Skeletal muscle tissue (tissue), 3 donors: ENCODE measurements at regions not wholly inside any gene's neighbourhood (a gene's known extent, or its start where the extent isn't known, plus 50 kb on each side); places are given as distances from the start of the nearest gene placed in this dataset.
"Not testable (repeated sequence)": the region's sequence is repeated elsewhere in the genome, so short reads cannot be mapped to it uniquely, and the experiment has no call there.

ENCODE experiments used
- H3K27ac ChIP-seq: one replicate; pipeline ENCODE4 v1.7.0; 2013; ENCODE audit warnings: mild to moderate bottlenecking, low read depth, low read length, inconsistent platforms
- H3K27me3 ChIP-seq, 3 donors: one replicate each; pipeline ENCODE4 v1.7.0; 2013; ENCODE audit warnings: low read length in 3 of 3; ENCODE audit not compliant: control insufficient read depth in 3 of 3, insufficient read depth in 3 of 3
- H3K36me3 ChIP-seq, 3 donors: one replicate each; pipeline ENCODE4 v1.7.0; 2013; ENCODE audit warnings: low read length in 3 of 3; ENCODE audit not compliant: control insufficient read depth in 3 of 3, insufficient read depth in 3 of 3
- H3K4me1 ChIP-seq, 3 donors: one replicate each; pipeline ENCODE4 v1.7.0; 2013; ENCODE audit warnings: low read length in 3 of 3, mild to moderate bottlenecking in 3 of 3; ENCODE audit not compliant: control insufficient read depth in 3 of 3, insufficient read depth in 3 of 3
- H3K4me3 ChIP-seq, 3 donors: one replicate each; pipeline ENCODE4 v1.7.0; 2013; ENCODE audit warnings: low read length in 3 of 3
- H3K9ac ChIP-seq, 3 donors: one replicate each; pipeline ENCODE4 v1.7.0; 2013; ENCODE audit warnings: low read length in 3 of 3, mild to moderate bottlenecking in 3 of 3, moderate library complexity in 2 of 3, low read depth in 1 of 3
- H3K9me3 ChIP-seq, 3 donors: one replicate each; pipeline ENCODE4 v1.7.0; 2013; ENCODE audit warnings: low read length in 3 of 3; ENCODE audit not compliant: control insufficient read depth in 3 of 3
- donor health status: Osteomylitis.

GRCh38 chr20:1818895-1819294 lies 76.3 kb upstream of the SIRPA start:
- Histone ChIP-seq H3K9me3 (peaks cover 0 to 5% (median 4%) of the 10 kb centered on the region in 3 donors), H3K4me3 (no peak overlapping the region), H3K9ac (peak overlapping the region in 1 of 3 donors; percentile 28), H3K27me3 (no peaks in the 10 kb centered on the region), H3K36me3 (no peaks in the 10 kb centered on the region), H3K4me1 (peaks cover 32 to 47% (median 47%) of the 10 kb centered on the region in 3 donors), H3K27ac (peak overlapping the region; percentile 64)

GRCh38 chr20:1818247-1818840 lies 76.9 kb upstream of the SIRPA start:
- Histone ChIP-seq H3K4me1 (peaks cover 34 to 52% (median 51%) of the 10 kb centered on the region in 3 donors), H3K4me3 (no peak overlapping the region), H3K27me3 (no peaks in the 10 kb centered on the region), H3K9me3 (peaks cover 0 to 4% (median 4%) of the 10 kb centered on the region in 3 donors), H3K36me3 (no peaks in the 10 kb centered on the region), H3K27ac (peak overlapping the region; percentile 64), H3K9ac (peak overlapping the region in 1 of 3 donors; percentile 33)

GRCh38 chr20:1817577-1818211 lies 77.5 kb upstream of the SIRPA start:
- Histone ChIP-seq H3K9me3 (peaks cover 0 to 3% (median 0%) of the 10 kb centered on the region in 3 donors), H3K27ac (no peak overlapping the region), H3K4me3 (no peak overlapping the region), H3K9ac (peak overlapping the region in 1 of 3 donors; percentile 33), H3K27me3 (no peaks in the 10 kb centered on the region), H3K4me1 (peaks cover 40 to 54% (median 53%) of the 10 kb centered on the region in 3 donors), H3K36me3 (no peaks in the 10 kb centered on the region)

GRCh38 chr20:1816384-1817381 lies 78.5 kb upstream of the SIRPA start:
- Histone ChIP-seq H3K9me3 (no peaks in the 10 kb centered on the region), H3K4me3 (peak overlapping the region in 2 of 3 donors; percentile 6 to 23), H3K27me3 (no peaks in the 10 kb centered on the region), H3K27ac (peak overlapping the region; percentile 54), H3K9ac (peak overlapping the region in 1 of 3 donors; percentile 62), H3K36me3 (no peaks in the 10 kb centered on the region), H3K4me1 (peaks cover 44 to 62% (median 61%) of the 10 kb centered on the region in 3 donors)

GRCh38 chr20:1815502-1816085 lies 79.6 kb upstream of the SIRPA start:
- no peaks in the 10 kb centered on the region for H3K9me3 ChIP-seq
- peaks cover 52 to 72% (median 69%) of the 10 kb centered on the region in 3 donors for H3K4me1 ChIP-seq
- no peak overlapping the region for H3K4me3 ChIP-seq
- H3K36me3 ChIP-seq = no peaks in the 10 kb centered on the region
- H3K27me3 ChIP-seq = no peaks in the 10 kb centered on the region
- H3K27ac ChIP-seq = peak overlapping the region; percentile 54
- no peak overlapping the region for H3K9ac ChIP-seq

GRCh38 chr20:1814861-1815260 lies 80.3 kb upstream of the SIRPA start:
- not testable (repeated sequence) for H3K9ac ChIP-seq, H3K36me3 ChIP-seq, H3K9me3 ChIP-seq, H3K4me3 ChIP-seq, H3K27ac ChIP-seq, H3K27me3 ChIP-seq
- H3K4me1 ChIP-seq = peaks cover 49 to 73% (median 68%) of the 10 kb centered on the region in 3 donors

- Histone ChIP-seq H3K27ac (no peak overlapping the region), H3K9me3 (no peaks in the 10 kb centered on the region), H3K36me3 (no peaks in the 10 kb centered on the region), H3K9ac (peak overlapping the region in 1 of 3 donors; percentile 9), H3K4me1 (peaks cover 44 to 69% (median 65%) of the 10 kb centered on the region in 3 donors), H3K27me3 (no peaks in the 10 kb centered on the region), H3K4me3 (no peak overlapping the region)
These were observed 81.3 kb upstream of the SIRPA start for GRCh38 chr20:1813674-1814635.

GRCh38 chr20:1813101-1813529 lies 82.1 kb upstream of the SIRPA start:
- no peak overlapping the region for H3K4me3 ChIP-seq
- H3K9ac ChIP-seq = peak overlapping the region in 2 of 3 donors; percentile 4 to 9
- H3K27me3 ChIP-seq = no peaks in the 10 kb centered on the region
- no peaks in the 10 kb centered on the region for H3K9me3 ChIP-seq
- H3K4me1 ChIP-seq = peaks cover 44 to 62% (median 59%) of the 10 kb centered on the region in 3 donors
- H3K36me3 ChIP-seq = no peaks in the 10 kb centered on the region
- H3K27ac ChIP-seq = no peak overlapping the region
